Stimulated activated naive CD8-positive, alpha-beta T cell treated with anti-CD3 and anti-CD28 coated beads, Interleukin-15, amount 100 ng/mL, for 72 hours (primary cell): ENCODE measurements at regions not wholly inside any gene's neighbourhood (a gene's known extent, or its start where the extent isn't known, plus 50 kb on each side); places are given as distances from the start of the nearest gene placed in this dataset.
"Not testable (repeated sequence)": the region's sequence is repeated elsewhere in the genome, so short reads cannot be mapped to it uniquely, and the experiment has no call there.

Experiments
- ATAC-seq: fragments of 150-1000 bp; cut with Tn5 transposase; 2 replicates; pipeline ENCODE4 v1.10.0; 2021; ENCODE audit warnings: mild to moderate bottlenecking, moderate library complexity
- DNase-seq, 2 donors: peaks; one replicate each; pipeline ENCODE4 v3.0.0; 2021 to 2022
- H3K27ac Mint-ChIP-seq, 2 donors: one replicate each; pipeline ENCODE4 v1.8.0; 2022; ENCODE audit warnings: mild to moderate bottlenecking in 2 of 2, mixed read lengths in 2 of 2, moderate library complexity in 2 of 2
- H3K27me3 Mint-ChIP-seq: one replicate; pipeline ENCODE4 v1.8.0; 2022; ENCODE audit warnings: mixed read lengths
- H3K4me1 Mint-ChIP-seq: one replicate; pipeline ENCODE4 v1.8.0; 2022; ENCODE audit warnings: mild to moderate bottlenecking, mixed read lengths
- H3K4me3 Mint-ChIP-seq, 2 donors: one replicate each; pipeline ENCODE4 v1.8.0; 2022; ENCODE audit warnings: mild to moderate bottlenecking in 2 of 2, mixed read lengths in 2 of 2, moderate library complexity in 1 of 2
- H3K9me3 Mint-ChIP-seq, 2 donors: one replicate each; pipeline ENCODE4 v1.8.0; 2022; ENCODE audit warnings: mixed read lengths in 2 of 2

GRCh38 chr10:89954061-89954460 is 252.7 kb downstream of the KIF20B start:
- ATAC-seq (no peak), DNase-seq (no peak)
- Mint-ChIP-seq H3K27ac (no peak overlapping the region), H3K27me3 (peaks cover 9% of the 10 kb centered on the region), H3K9me3 (no peaks in the 10 kb centered on the region), H3K4me1 (no peaks in the 10 kb centered on the region), H3K4me3 (no peak overlapping the region)

GRCh38 chr10:89954787-89955566 is 253.6 kb downstream of the KIF20B start:
- DNase-seq (no peak), ATAC-seq (no peak)
- no peaks in the 10 kb centered on the region for H3K4me1 Mint-ChIP-seq
- no peak overlapping the region for H3K4me3 Mint-ChIP-seq
- no peaks in the 10 kb centered on the region for H3K9me3 Mint-ChIP-seq
- H3K27ac Mint-ChIP-seq, result no peak overlapping the region
- peaks cover 9% of the 10 kb centered on the region for H3K27me3 Mint-ChIP-seq

- no peak for ATAC-seq
- Mint-ChIP-seq H3K27me3 (no peaks in the 10 kb centered on the region), H3K4me1 (no peaks in the 10 kb centered on the region), H3K4me3 (no peak overlapping the region), H3K9me3 (no peaks in the 10 kb centered on the region), H3K27ac (no peak overlapping the region)
- no peak for DNase-seq
Measured at GRCh38 chr10:89959433-89960110, 258.2 kb downstream of the KIF20B start.

- Mint-ChIP-seq H3K4me1 (no peaks in the 10 kb centered on the region), H3K27ac (no peak overlapping the region), H3K27me3 (no peaks in the 10 kb centered on the region), H3K9me3 (no peaks in the 10 kb centered on the region), H3K4me3 (no peak overlapping the region)
- DNase-seq (no peak), ATAC-seq (no peak)
Measured at GRCh38 chr10:89963451-89964102, 262.2 kb downstream of the KIF20B start.

GRCh38 chr10:89966211-89966610 is 264.8 kb downstream of the KIF20B start:
- Mint-ChIP-seq H3K9me3 (no peaks in the 10 kb centered on the region), H3K27ac (no peak overlapping the region), H3K4me3 (no peak overlapping the region), H3K27me3 (no peaks in the 10 kb centered on the region), H3K4me1 (no peaks in the 10 kb centered on the region)
- DNase-seq (no peak), ATAC-seq (no peak)

- H3K4me3 Mint-ChIP-seq, result no peak overlapping the region
- H3K27me3 Mint-ChIP-seq, result no peaks in the 10 kb centered on the region
- no peak for DNase-seq
- no peak overlapping the region for H3K27ac Mint-ChIP-seq
- no peak for ATAC-seq
- no peaks in the 10 kb centered on the region for H3K4me1 Mint-ChIP-seq
- H3K9me3 Mint-ChIP-seq, result no peaks in the 10 kb centered on the region
Measured at GRCh38 chr10:89973326-89973725, 271.9 kb downstream of the KIF20B start.

- no peak overlapping the region for H3K4me3 Mint-ChIP-seq
- ATAC-seq (no peak), DNase-seq (no peak)
- no peaks in the 10 kb centered on the region for H3K27me3 Mint-ChIP-seq
- no peak overlapping the region for H3K27ac Mint-ChIP-seq
- H3K9me3 Mint-ChIP-seq, result no peaks in the 10 kb centered on the region
- H3K4me1 Mint-ChIP-seq, result no peaks in the 10 kb centered on the region
Measured at GRCh38 chr10:89975071-89975470, 273.7 kb downstream of the KIF20B start.

- DNase-seq (no peak), ATAC-seq (no peak)
- no peaks in the 10 kb centered on the region for H3K27me3 Mint-ChIP-seq
- no peak overlapping the region for H3K27ac Mint-ChIP-seq
- H3K4me1 Mint-ChIP-seq, result no peaks in the 10 kb centered on the region
- no peak overlapping the region for H3K4me3 Mint-ChIP-seq
- no peaks in the 10 kb centered on the region for H3K9me3 Mint-ChIP-seq
Measured at GRCh38 chr10:89975771-89976170, 274.4 kb downstream of the KIF20B start.

GRCh38 chr10:89978081-89978480 is 276.7 kb downstream of the KIF20B start:
- no peak overlapping the region for H3K27ac Mint-ChIP-seq
- H3K9me3 Mint-ChIP-seq, result no peaks in the 10 kb centered on the region
- no peak overlapping the region for H3K4me3 Mint-ChIP-seq
- H3K27me3 Mint-ChIP-seq, result peaks cover 5% of the 10 kb centered on the region
- H3K4me1 Mint-ChIP-seq, result no peaks in the 10 kb centered on the region
- ATAC-seq (no peak), DNase-seq (no peak)

- DNase-seq, result no peak
- no peak for ATAC-seq
- Mint-ChIP-seq H3K27me3 (peaks cover 6% of the 10 kb centered on the region), H3K4me3 (no peak overlapping the region), H3K27ac (no peak overlapping the region), H3K9me3 (no peaks in the 10 kb centered on the region), H3K4me1 (no peaks in the 10 kb centered on the region)
Measured at GRCh38 chr10:89979726-89980125, 278.3 kb downstream of the KIF20B start.

GRCh38 chr10:89980166-89980565 is 278.8 kb downstream of the KIF20B start:
- H3K9me3 Mint-ChIP-seq, result no peaks in the 10 kb centered on the region
- no peaks in the 10 kb centered on the region for H3K4me1 Mint-ChIP-seq

GRCh38 chr10:89981891-89982290 is 280.5 kb downstream of the KIF20B start:
- Mint-ChIP-seq H3K27ac (no peak overlapping the region), H3K27me3 (peaks cover 6% of the 10 kb centered on the region), H3K4me1 (no peaks in the 10 kb centered on the region), H3K4me3 (no peak overlapping the region), H3K9me3 (no peaks in the 10 kb centered on the region)
- ATAC-seq (no peak), DNase-seq (no peak)

More at GRCh38 chr10:89980166-89980565, 278.8 kb downstream of the KIF20B start:
- no peak overlapping the region for H3K27ac Mint-ChIP-seq
- DNase-seq (no peak), ATAC-seq (no peak)
- peaks cover 6% of the 10 kb centered on the region for H3K27me3 Mint-ChIP-seq
- H3K4me3 Mint-ChIP-seq, result no peak overlapping the region

- H3K9me3 Mint-ChIP-seq, result no peaks in the 10 kb centered on the region
- H3K4me1 Mint-ChIP-seq, result no peaks in the 10 kb centered on the region
- peaks cover 6% of the 10 kb centered on the region for H3K27me3 Mint-ChIP-seq
- DNase-seq (no peak), ATAC-seq (no peak)
- no peak overlapping the region for H3K27ac Mint-ChIP-seq
- H3K4me3 Mint-ChIP-seq, result no peak overlapping the region
Measured at GRCh38 chr10:89985446-89985845, 284.1 kb downstream of the KIF20B start.

GRCh38 chr10:89988361-89988760 is 287.0 kb downstream of the KIF20B start:
- not testable (repeated sequence) for H3K9me3 Mint-ChIP-seq, H3K27me3 Mint-ChIP-seq, H3K27ac Mint-ChIP-seq, H3K4me1 Mint-ChIP-seq, DNase-seq, H3K4me3 Mint-ChIP-seq, ATAC-seq

GRCh38 chr10:89992575-89992974 is 291.2 kb downstream of the KIF20B start:
- ATAC-seq (no peak), DNase-seq (no peak)
- Mint-ChIP-seq H3K9me3 (peaks cover 0 to 5% of the 10 kb centered on the region in 2 donors), H3K4me1 (no peaks in the 10 kb centered on the region), H3K27me3 (no peaks in the 10 kb centered on the region), H3K4me3 (no peak overlapping the region), H3K27ac (no peak overlapping the region)

- Mint-ChIP-seq H3K27me3 (no peaks in the 10 kb centered on the region), H3K9me3 (no peaks in the 10 kb centered on the region), H3K4me3 (no peak overlapping the region), H3K27ac (no peak overlapping the region), H3K4me1 (no peaks in the 10 kb centered on the region)
- DNase-seq (no peak), ATAC-seq (no peak)
Measured at GRCh38 chr10:90007226-90007625, 305.8 kb downstream of the KIF20B start.
